Uterus (tissue), 2 donors: ENCODE measurements at regions not wholly inside any gene's neighbourhood (a gene's known extent, or its start where the extent isn't known, plus 50 kb on each side); places are given as distances from the start of the nearest gene placed in this dataset.

Experiments used
- CTCF ChIP-seq, 4 experiments: fragments of 200-600 bp in 2 of 4; fragments of 450-650 bp in 2 of 4; sonication (generic) in 2 of 4; IDR thresholded peaks; one replicate each; pipeline ENCODE4 v1.5.1; 2016 to 2019; ENCODE audit warnings: antibody characterized with exemption in 4 of 4, mild to moderate bottlenecking in 2 of 4, moderate library complexity in 1 of 4
- POLR2A ChIP-seq, 2 donors: fragments of 450-650 bp; IDR thresholded peaks; one replicate each; pipeline ENCODE4 v1.6.1; 2016; ENCODE audit warnings: antibody characterized with exemption in 2 of 2, mild to moderate bottlenecking in 1 of 2, moderate library complexity in 1 of 2

DNA sequence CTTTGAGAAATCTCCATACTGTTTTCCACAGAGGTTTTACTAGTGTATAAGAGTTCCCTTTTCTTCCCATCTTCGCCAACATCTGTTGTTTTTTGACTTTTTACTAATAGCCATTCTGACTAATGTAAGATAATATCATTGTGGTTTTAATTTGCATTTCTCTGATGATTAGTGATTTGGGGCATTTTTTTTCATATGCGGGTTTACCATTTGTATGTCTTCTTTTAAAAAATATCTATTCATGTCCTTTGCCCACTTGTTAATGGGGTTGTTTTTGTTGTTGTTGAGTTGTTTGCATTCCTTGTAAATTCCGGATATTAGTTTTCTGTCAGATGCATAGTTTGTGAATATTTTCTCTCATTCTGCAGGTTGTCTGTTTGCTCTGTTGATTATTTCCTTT lies 167.1 kb downstream of the PRL start:
- TF ChIP-seq CTCF (IDR thresholded peaks at IDR 0.05) (no peak), POLR2A (IDR thresholded peaks at IDR 0.05) (no peak)
